Occipital lobe (tissue), 1 donor: ENCODE measurements at regions not wholly inside any gene's neighbourhood (a gene's known extent, or its start where the extent isn't known, plus 50 kb on each side); places are given as distances from the start of the nearest gene placed in this dataset.
A peak's percentile ranks its signal among the peaks of the same experiment; 100 is the strongest.

ENCODE experiments used
- DNase-seq: peaks from one replicate; lab custom pipeline; 2025; lab: John Stamatoyannopoulos, UW

GRCh38 chr19:13606156-13606555 is 99.9 kb upstream of the CACNA1A start:
- DNase-seq = no peak

DNA sequence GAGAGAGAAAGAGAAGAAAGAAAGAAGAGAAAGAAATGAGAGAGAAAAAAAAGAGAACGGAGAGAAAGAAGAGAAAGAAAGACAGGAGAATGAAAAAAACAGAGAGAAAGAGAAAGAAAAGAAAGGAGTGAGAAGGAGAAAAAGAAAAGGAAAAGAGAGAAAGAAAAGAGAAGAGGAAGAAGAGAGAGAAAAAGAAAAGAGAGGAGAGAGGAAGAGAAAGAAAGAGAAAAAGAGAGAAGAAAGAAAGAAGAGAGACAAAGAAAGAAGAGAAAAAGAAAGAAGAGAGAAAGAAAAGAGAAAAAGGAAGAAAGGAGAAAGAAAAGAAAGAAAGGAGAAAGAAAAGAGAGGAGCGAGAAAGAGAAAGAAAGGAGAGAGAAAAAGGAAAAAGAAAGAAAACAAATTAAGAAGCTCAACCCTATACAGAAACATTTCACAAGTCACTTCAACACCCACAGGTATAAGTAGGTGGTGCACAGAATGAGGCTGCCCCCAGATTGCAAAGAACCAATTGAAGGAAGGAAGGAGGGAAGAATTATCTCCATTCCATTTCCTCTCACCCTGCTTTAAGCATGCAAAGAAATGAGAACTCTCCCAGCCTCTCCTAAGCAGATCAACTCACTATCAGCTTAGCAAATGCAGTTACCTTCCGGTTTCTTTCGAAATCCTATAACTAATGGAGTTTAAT is 98.8 kb upstream of the CACNA1A start:
- no peak for DNase-seq

- DNase-seq = no peak
These were observed 94.5 kb upstream of the CACNA1A start for GRCh38 chr19:13600802-13601201.

DNA sequence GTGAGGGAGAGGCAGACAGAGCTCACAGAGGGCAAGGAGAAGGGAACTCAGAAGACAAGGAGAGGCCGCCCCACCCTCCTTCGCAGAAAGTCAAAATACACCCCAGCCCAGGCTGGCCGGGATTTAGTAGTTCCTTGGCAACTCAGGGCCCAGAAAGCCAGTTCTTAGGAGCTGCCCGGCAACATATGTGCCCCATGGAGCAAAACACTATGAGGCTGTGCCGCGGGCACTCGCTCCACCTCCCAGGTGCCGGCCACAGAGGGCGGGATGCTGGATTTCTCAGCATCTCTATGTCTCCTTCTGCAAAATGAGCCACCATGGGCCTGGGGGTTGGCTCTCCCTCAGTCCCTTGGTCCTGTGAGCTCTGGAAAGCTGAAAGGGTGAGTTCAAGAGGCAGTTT is 93.8 kb upstream of the CACNA1A start:
- no peak for DNase-seq

- no peak for DNase-seq
These were observed 93.4 kb upstream of the CACNA1A start for GRCh38 chr19:13599681-13600080.

DNA sequence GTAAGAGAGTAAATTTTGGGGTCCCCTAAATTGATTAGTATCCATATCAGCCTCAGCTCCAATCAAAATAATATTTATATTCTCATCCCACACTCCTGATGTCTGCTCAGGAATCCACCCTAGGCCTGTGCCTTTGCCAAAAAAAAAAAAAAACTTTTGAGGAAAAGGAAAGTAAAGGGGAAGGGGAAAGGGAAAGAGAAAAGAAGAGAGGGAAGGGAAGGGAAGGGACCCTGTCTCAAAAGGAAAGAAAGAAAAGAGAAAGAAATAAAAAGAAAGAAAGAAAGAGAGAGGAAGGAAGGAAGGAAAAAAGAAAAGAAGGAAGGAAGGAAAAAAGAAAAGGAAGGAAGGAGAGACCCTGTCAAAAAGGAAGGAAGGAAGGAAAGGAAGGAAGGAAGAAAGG is 91.8 kb upstream of the CACNA1A start:
- no peak for DNase-seq

DNA sequence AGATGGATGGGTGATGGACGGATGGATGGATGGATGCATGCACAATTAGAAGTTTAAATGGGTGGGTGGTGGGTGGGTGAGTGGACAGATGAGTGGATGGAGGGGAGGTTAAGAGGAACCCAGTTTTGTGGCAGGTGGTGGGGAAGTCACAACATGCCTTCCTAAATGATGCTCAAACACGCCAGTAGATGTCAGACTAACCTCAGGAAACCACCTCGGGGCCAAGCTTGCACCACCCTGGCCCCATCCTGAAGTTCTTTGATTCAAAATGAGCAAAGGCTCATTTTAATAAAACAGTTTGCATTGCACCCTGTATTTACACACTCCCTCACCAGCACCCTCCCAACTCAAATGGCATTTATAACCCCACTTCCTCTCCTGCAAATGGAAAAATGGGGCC is 91.4 kb upstream of the CACNA1A start:
- peak; percentile 21 for DNase-seq

- DNase-seq = peak; percentile 23
These were observed 82.9 kb upstream of the CACNA1A start for GRCh38 chr19:13588957-13589833.

DNA sequence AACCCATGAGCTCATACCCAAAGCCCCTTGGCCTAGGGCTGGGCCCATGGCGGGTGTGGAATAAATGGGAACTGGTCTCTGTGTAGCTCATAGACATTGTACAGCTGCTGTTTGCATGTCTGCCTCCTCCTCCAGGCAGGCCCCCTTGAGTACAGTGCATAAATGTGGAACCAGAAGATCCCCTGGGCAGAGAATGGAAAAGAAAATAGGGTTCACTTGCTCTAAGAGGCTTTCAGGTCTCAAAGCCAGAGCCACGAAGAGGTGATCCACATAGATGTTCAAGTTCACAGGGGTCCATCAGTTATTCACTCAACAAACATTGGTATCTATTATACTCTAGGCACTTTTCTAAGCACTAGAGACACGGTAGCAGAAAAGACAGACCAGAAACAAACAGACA is 79.2 kb upstream of the CACNA1A start:
- DNase-seq = no peak

GRCh38 chr19:13583753-13584152 is 77.5 kb upstream of the CACNA1A start:
- no peak for DNase-seq

DNA sequence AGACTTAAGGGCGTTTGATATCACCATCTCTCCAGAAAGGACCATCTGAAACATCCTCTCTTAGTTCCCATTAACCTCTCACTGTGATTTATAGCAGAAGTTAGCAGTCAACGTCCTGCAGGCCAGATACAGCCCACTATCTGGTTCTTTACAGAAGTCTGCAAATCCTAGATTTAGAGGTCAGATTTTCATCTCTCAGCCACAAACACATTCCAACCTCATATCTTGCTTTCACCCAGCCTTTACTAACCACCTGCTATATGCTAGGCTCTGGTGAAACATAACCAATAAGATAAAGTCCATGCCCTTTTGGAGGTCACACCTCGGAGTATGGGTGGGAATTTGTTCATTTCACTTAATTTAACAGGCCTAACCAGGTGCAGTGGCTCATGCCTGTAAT is 76.8 kb upstream of the CACNA1A start:
- DNase-seq = no peak

DNA sequence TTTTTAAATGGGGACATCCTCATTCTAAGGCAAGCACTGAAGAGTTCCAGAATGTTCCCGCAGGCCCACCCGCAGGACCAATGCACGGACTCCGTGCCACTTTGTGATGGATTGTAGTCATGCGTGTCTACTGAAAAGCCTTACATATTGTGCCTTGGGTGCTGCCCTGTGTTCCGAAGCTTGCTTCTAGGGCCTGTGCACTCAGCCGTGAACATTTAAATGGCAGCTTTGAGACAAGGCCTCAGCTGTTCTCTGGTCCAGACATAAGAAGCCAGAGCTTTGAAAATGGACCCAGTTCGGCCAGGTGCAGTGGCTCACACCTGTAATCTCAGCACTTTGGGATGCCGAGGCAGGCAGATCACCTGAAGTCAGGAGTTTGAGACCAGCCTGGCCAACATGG is 75.3 kb upstream of the CACNA1A start:
- no peak for DNase-seq

DNA sequence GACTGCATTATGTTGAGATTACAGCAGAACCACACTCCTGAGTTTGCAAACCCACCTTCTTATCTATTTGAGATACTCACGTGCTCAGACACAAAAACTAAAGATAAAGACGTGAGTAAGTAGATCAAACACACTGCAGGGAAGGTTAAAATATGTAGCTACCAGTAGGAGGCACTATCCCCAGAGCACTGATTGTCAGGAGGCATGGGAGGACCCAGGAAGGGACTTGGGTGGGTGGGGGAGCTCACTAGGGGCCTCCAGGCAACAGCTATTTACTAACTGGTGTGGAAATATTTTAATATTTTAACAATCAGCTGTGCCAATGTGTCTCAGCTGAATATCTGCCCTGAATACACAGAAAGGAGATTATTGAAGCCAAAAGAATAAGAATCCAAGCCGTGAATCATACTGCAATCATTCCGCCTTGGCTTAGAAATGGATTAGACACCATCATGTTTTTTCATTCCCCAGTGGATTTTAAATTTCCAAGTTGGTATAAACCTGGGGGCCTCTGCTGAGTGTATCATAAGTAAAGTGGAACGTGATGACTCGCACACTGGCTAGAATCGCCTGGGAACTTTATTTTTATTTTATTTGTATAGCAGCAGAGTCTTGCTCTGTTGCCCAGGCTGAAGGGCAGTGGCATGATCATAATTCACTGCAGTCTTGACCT is 73.2 kb upstream of the CACNA1A start:
- no peak for DNase-seq

DNA sequence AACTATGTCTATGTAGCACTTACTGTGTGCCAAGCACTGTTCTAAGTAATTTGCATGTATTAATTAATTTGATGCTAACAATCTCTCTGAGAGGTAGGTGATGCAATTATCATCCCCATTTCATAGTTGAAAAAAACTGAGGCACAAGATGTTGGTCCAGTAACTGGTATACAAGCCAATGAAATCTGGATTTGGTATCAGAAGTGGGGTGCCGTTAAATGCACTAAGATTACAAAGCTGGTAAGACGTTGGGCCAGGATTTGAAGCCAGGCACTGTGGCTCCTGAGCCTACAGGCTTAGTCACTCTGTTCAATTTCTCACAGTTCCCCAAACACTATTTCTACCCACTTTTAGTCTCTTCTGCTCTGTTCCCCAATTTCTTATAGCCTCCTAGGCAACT is 70.4 kb upstream of the CACNA1A start:
- DNase-seq = no peak

- DNase-seq = no peak
These were observed 68.7 kb upstream of the CACNA1A start for GRCh38 chr19:13574933-13575332.

DNA sequence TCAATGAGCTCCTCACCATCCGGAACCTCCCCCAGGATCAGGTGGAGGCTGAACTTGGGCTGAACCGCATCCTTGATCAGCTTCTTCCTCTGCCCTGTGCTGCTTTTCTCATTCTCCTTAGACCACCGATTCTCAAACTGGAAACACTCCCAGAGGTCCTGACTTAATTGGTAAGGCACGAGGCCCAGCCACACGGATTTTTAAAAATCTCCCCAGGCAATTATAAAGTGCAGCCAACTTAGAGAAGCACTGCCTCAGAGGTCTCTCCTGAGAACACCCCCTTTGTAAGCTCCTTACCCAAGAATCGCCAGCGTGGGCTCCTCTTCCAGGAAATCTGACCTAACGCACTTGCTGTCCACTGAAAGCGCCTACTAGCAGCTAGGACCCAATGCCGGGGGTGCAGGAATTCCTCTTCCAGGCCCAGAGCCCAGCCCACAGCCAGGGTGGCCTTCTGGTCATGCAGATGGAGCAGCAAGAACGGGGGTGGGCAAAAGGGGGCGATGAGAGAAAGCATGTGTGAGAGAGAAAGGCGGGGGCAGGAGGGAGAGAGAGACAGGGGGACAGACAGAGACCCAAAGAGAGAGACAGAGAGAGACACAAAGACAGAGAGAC is 66.9 kb upstream of the CACNA1A start:
- DNase-seq = no peak

DNA sequence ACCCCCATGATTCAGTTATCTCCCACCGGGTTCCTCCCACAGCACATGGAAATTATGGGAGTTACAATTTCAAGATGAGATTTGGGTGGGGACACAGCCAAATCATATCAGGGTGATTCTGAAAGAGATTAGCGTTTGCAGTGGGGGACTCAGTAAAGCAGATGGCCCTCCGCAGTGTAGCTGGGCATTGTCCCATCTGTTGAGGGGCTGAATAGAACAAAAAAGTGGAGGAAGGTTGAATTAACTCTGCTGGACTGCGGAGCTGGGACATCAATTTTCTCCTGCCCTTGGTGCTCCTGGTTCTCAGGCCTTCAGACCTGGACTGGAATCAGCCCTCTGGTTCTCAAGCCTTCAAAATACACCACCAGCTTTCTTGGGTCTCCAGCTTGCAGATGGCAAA is 55.2 kb upstream of the CACNA1A start:
- no peak for DNase-seq

GRCh38 chr19:13557756-13558398 is 51.6 kb upstream of the CACNA1A start:
- DNase-seq = no peak

DNA sequence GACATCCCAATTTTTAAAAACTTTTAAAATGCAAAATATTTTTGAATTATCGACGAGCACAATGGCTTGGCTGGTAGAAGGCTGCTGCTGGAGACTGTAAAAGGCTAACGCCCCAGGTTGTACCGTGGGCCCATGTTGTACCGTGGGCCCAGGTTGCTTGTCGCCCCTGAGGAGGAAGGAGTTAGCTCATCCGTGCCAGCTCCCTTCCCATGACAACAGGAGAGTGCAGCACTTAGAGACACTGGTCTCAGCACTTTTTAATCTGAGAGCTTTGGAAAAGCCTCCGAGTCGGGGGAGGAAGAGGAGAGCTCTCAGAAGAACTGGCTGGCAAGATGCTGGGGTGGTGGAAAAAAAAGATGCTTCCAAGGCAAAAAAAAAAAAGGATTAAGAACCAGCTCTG is 50.3 kb upstream of the CACNA1A start:
- DNase-seq = no peak
